CD14-positive monocyte (primary cell): ENCODE measurements at regions not wholly inside any gene's neighbourhood (a gene's known extent, or its start where the extent isn't known, plus 50 kb on each side); places are given as distances from the start of the nearest gene placed in this dataset.
"Not testable (repeated sequence)": the region's sequence is repeated elsewhere in the genome, so short reads cannot be mapped to it uniquely, and the experiment has no call there.

Experiments used
- DNase-seq, 3 donors: peaks; one replicate each; pipeline ENCODE4 v3.0.0-alpha.2; 2011 to 2022
- H2AFZ ChIP-seq: 2 replicates; pipeline ENCODE4 v1.6.0; 2012; ENCODE audit warnings: mild to moderate bottlenecking, low read depth, low read length, inconsistent platforms; ENCODE audit not compliant: insufficient read depth, poor library complexity, severe bottlenecking
- H3K27ac ChIP-seq, 2 donors: 1 replicate in 1 of 2; 2 replicates in 1 of 2; pipeline ENCODE4 v1.5.1; 2012 to 2013; ENCODE audit warnings: low read length in 2 of 2, control low read depth in 1 of 2, inconsistent platforms in 1 of 2, low read depth in 1 of 2, mild to moderate bottlenecking in 1 of 2
- H3K27me3 ChIP-seq, 2 donors: one replicate each; pipeline versions ENCODE4 v1.6.0 to v1.6.1; 2011 to 2013; ENCODE audit warnings: low read length in 2 of 2; ENCODE audit not compliant: control insufficient read depth in 2 of 2, insufficient read depth in 2 of 2
- H3K36me3 ChIP-seq, 2 donors: replicated peaks in 1 of 2; 1 replicate in 1 of 2; 2 replicates in 1 of 2; pipeline versions ENCODE4 v1.5.1 to v1.6.1; 2012 to 2013; ENCODE audit warnings: low read length in 2 of 2, control low read depth in 1 of 2, inconsistent platforms in 1 of 2, mild to moderate bottlenecking in 1 of 2; ENCODE audit not compliant: insufficient read depth in 2 of 2, control insufficient read depth in 1 of 2
- H3K4me1 ChIP-seq, 2 donors: 1 replicate in 1 of 2; 2 replicates in 1 of 2; pipeline versions ENCODE4 v1.5.1 to v1.6.1; 2012 to 2013; ENCODE audit warnings: low read length in 2 of 2, control low read depth in 1 of 2, inconsistent platforms in 1 of 2, mild to moderate bottlenecking in 1 of 2, moderate library complexity in 1 of 2; ENCODE audit not compliant: insufficient read depth in 2 of 2, control insufficient read depth in 1 of 2
- H3K4me2 ChIP-seq: replicated peaks from 2 replicates; pipeline ENCODE3; 2012; ENCODE audit warnings: low read length, moderate library complexity, mild to moderate bottlenecking; ENCODE audit not compliant: poor library complexity, severe bottlenecking; ENCODE audit errors: extremely low read depth
- H3K4me3 ChIP-seq, 3 experiments: fragments of 200-600 bp in 1 of 3; sonication (generic) in 1 of 3; replicated peaks in 1 of 3; 1 replicate in 2 of 3; 2 replicates in 1 of 3; pipeline ENCODE4 v1.5.1; 2011 to 2013; ENCODE audit warnings: low read length in 3 of 3, mild to moderate bottlenecking in 3 of 3, control low read depth in 2 of 3, low read depth in 2 of 3, inconsistent platforms in 1 of 3, moderate library complexity in 1 of 3
- H3K79me2 ChIP-seq: 2 replicates; pipeline ENCODE4 v1.6.0; 2012; ENCODE audit warnings: mild to moderate bottlenecking, control low read depth, inconsistent platforms, low read length, moderate library complexity; ENCODE audit not compliant: insufficient read depth
- H3K9ac ChIP-seq: 2 replicates; pipeline ENCODE4 v1.6.0; 2017; ENCODE audit warnings: low read length, mild to moderate bottlenecking; ENCODE audit not compliant: insufficient read depth, poor library complexity, severe bottlenecking
- H3K9me3 ChIP-seq, 2 donors: replicated peaks in 1 of 2; 1 replicate in 1 of 2; 2 replicates in 1 of 2; pipeline versions ENCODE4 v1.5.1 to v1.6.1; 2012 to 2013; ENCODE audit warnings: low read length in 2 of 2, control low read depth in 1 of 2; ENCODE audit not compliant: control insufficient read depth in 1 of 2, insufficient read depth in 1 of 2
- H4K20me1 ChIP-seq: 2 replicates; pipeline ENCODE4 v1.6.0; 2012; ENCODE audit warnings: mild to moderate bottlenecking, low read length, control low read depth, moderate library complexity; ENCODE audit not compliant: insufficient read depth
- H3K27ac Mint-ChIP-seq, 7 donors: one replicate each; pipeline ENCODE4 v1.8.0; 2020; ENCODE audit warnings: mild to moderate bottlenecking in 7 of 7, mixed read lengths in 7 of 7, moderate library complexity in 6 of 7, inconsistent platforms in 2 of 7
- H3K27me3 Mint-ChIP-seq, 3 donors: one replicate each; pipeline ENCODE4 v1.8.0; 2021 to 2022; ENCODE audit warnings: low read depth in 3 of 3, mild to moderate bottlenecking in 3 of 3, mixed read lengths in 3 of 3, moderate library complexity in 3 of 3, inconsistent platforms in 1 of 3
- H3K36me3 Mint-ChIP-seq, 2 donors: one replicate each; pipeline ENCODE4 v1.8.0; 2020; ENCODE audit warnings: mixed read lengths in 2 of 2, inconsistent platforms in 1 of 2, mild to moderate bottlenecking in 1 of 2
- H3K4me1 Mint-ChIP-seq: one replicate; pipeline ENCODE4 v1.8.0; 2020; ENCODE audit warnings: mild to moderate bottlenecking, mixed read lengths
- H3K4me3 Mint-ChIP-seq, 2 donors: one replicate each; pipeline ENCODE4 v1.8.0; 2020; ENCODE audit warnings: mild to moderate bottlenecking in 2 of 2, mixed read lengths in 2 of 2, moderate library complexity in 1 of 2
- H3K9me3 Mint-ChIP-seq, 7 donors: one replicate each; pipeline ENCODE4 v1.8.0; 2020 to 2022; ENCODE audit warnings: mixed read lengths in 7 of 7, mild to moderate bottlenecking in 6 of 7, moderate library complexity in 6 of 7, inconsistent platforms in 2 of 7
- WGBS: methylation state at CpG from one replicate; pipeline ENCODE4 v1.1.5; 2013; ENCODE audit warnings: missing lambda C conversion rate; ENCODE audit not compliant: insufficient coverage; 5-methylcytosine and 5-hydroxymethylcytosine counted together
- intact Hi-C, 2 donors: fragments of 100-400 bp; cut with micrococcal nuclease; formaldehyde crosslinking; loops; one replicate each; pipeline versions ENCODE4 v1.15.0 to v1.15.1; 2023
- TF ChIP-seq, protein P1 (sequence below): fragments of 200-600 bp; IDR thresholded peaks from one replicate; pipeline ENCODE4 v1.8.0; 2022; ENCODE audit warnings: antibody characterized with exemption, mild to moderate bottlenecking

DNA sequence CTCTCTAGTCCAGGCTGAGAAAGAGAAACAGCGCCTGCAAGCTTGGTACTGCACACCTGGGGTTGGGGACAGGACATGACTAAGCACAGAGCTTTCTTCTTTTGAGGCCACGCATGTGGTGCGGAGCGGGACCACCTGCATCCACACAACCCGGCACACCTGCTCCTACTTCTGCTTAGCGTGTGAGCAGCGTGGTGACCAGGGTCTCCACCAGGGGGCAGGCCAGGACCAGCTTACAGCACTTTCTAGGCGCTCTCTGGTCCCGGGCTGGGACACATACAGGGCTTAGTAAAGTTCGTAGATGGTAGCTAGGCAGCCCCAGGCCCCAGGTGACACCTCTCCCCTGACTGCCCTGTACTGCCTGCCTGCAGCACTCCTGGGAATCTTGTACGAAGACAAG lies 89.7 kb upstream of the HMX1 start:
- H3K27me3 Mint-ChIP-seq = peaks cover 14 to 37% (median 27%) of the 10 kb centered on the region in 3 donors
- H3K4me3 ChIP-seq, H3K9ac ChIP-seq, H3K4me2 ChIP-seq, H3K36me3 ChIP-seq, H2AFZ ChIP-seq, H3K9me3 Mint-ChIP-seq, H3K4me1 ChIP-seq, intact Hi-C loops, H3K9me3 ChIP-seq, H3K27ac Mint-ChIP-seq, H3K4me1 Mint-ChIP-seq, H4K20me1 ChIP-seq, H3K36me3 Mint-ChIP-seq, H3K27ac ChIP-seq, H3K79me2 ChIP-seq, DNase-seq, H3K4me3 Mint-ChIP-seq: not testable (repeated sequence)
- TF ChIP-seq, protein P1, sequence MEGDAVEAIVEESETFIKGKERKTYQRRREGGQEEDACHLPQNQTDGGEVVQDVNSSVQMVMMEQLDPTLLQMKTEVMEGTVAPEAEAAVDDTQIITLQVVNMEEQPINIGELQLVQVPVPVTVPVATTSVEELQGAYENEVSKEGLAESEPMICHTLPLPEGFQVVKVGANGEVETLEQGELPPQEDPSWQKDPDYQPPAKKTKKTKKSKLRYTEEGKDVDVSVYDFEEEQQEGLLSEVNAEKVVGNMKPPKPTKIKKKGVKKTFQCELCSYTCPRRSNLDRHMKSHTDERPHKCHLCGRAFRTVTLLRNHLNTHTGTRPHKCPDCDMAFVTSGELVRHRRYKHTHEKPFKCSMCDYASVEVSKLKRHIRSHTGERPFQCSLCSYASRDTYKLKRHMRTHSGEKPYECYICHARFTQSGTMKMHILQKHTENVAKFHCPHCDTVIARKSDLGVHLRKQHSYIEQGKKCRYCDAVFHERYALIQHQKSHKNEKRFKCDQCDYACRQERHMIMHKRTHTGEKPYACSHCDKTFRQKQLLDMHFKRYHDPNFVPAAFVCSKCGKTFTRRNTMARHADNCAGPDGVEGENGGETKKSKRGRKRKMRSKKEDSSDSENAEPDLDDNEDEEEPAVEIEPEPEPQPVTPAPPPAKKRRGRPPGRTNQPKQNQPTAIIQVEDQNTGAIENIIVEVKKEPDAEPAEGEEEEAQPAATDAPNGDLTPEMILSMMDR = peak; percentile 40
- H3K27me3 ChIP-seq = peaks cover 0 to 13% of the 10 kb centered on the region in 2 donors
- 2% methylated on average over 8 of the region's 11 CpGs for WGBS

DNA sequence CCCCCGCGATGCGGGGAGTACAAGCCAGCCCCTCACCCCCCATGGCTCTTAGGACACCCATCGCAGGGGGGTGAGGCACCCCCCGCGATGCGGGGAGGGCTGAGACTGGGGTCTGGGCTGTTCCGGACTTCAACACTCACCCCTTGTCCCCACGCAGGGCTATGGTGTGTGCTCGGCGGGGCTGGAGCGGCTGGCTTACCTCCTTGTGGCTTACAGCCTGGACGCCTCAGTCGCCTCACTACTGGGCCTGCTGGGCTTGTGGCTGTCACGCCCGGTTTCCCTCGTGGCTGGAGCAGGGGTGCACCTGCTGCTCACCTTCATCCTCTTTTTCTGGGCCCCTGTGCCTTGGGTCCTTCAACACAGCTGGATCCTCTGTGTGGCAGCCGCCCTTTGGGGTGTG lies 87.8 kb upstream of the HMX1 start:
- H3K4me3 ChIP-seq, H3K36me3 Mint-ChIP-seq, H3K27ac Mint-ChIP-seq, H3K27me3 ChIP-seq, intact Hi-C loops, H3K9me3 ChIP-seq, H3K79me2 ChIP-seq, H3K4me2 ChIP-seq, H3K4me1 ChIP-seq, H3K9me3 Mint-ChIP-seq, H3K27ac ChIP-seq, H2AFZ ChIP-seq, H3K4me3 Mint-ChIP-seq, H4K20me1 ChIP-seq, DNase-seq, H3K9ac ChIP-seq, H3K4me1 Mint-ChIP-seq, H3K36me3 ChIP-seq: not testable (repeated sequence)
- H3K27me3 Mint-ChIP-seq = peaks cover 12 to 25% (median 24%) of the 10 kb centered on the region in 3 donors
- WGBS = 77% methylated on average over 8 of the region's 18 CpGs

DNA sequence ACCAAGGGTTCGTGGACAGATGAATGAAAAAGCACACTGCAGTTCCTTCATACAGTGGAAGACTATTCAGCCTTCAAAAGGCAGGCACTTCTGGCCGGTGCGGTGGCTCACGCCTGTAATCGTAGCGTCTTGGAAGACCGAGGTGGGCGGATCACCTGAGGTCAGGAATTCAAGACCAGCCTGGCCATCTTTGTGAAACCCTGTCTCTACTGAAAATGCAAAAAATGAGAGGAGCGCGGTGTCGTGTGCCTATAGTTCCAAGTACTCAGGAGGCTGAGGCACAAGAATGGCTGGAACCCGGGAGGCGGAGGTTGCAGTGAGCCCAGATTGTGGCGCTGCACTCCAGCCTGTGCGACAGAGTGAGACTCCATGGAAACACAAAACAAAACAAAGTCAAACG lies 82.4 kb upstream of the HMX1 start:
- H3K27ac Mint-ChIP-seq, H3K9me3 Mint-ChIP-seq, H3K79me2 ChIP-seq, H3K9me3 ChIP-seq, H3K9ac ChIP-seq, H3K4me3 ChIP-seq, H3K36me3 ChIP-seq, DNase-seq, H3K4me1 Mint-ChIP-seq, H3K4me2 ChIP-seq, H3K4me1 ChIP-seq, H3K4me3 Mint-ChIP-seq, H3K27me3 ChIP-seq, H3K27me3 Mint-ChIP-seq, H4K20me1 ChIP-seq, H3K27ac ChIP-seq, intact Hi-C loops, H3K36me3 Mint-ChIP-seq, H2AFZ ChIP-seq: not testable (repeated sequence)
- 94% methylated on average over 10 of the region's 16 CpGs for WGBS

DNA sequence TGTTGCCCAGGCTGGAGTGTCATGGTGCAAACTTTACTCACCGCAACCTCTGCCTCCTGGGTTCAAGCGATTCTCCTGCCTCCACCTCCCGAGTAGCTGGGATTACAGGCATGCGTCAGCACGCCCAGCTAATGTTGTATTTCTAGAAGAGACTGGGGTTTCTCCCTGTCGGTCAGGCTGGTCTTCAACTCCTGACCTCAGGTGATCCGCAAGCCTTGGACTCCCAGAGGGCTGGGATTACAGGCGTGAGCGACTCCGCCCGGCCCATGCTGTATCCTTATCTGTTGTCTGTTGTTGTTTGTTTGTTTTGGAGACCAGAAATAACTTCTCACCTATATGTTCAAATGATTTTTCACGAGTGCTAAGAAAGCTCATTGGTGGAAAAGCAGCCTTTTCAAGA lies 81.2 kb upstream of the HMX1 start:
- H4K20me1 ChIP-seq, H3K9me3 Mint-ChIP-seq, H3K9me3 ChIP-seq, H3K4me1 ChIP-seq, H3K36me3 ChIP-seq, H3K9ac ChIP-seq, H3K27ac Mint-ChIP-seq, H3K27ac ChIP-seq, H3K4me3 ChIP-seq, H3K4me2 ChIP-seq, DNase-seq, H3K4me1 Mint-ChIP-seq, H3K36me3 Mint-ChIP-seq, H3K27me3 Mint-ChIP-seq, H3K4me3 Mint-ChIP-seq, H3K27me3 ChIP-seq, H2AFZ ChIP-seq, H3K79me2 ChIP-seq, intact Hi-C loops: not testable (repeated sequence)
- 95% methylated on average over 4 of the region's 12 CpGs for WGBS
